ENCODE measurements at regions not wholly inside any gene's neighbourhood (a gene's known extent, or its start where the extent isn't known, plus 50 kb on each side); places are given as distances from the start of the nearest gene placed in this dataset.

GRCh38 chrX:68944211-68944610 is 115.4 kb downstream of the EFNB1 start:
- WGBS (ENCODE audit: insufficient coverage, low coverage, low lambda C conversion rate, missing lambda C conversion rate): 39% methylated on average over 2 of the region's 2 CpGs

GRCh38 chrX:68942840-68943239 is 114.0 kb downstream of the EFNB1 start:
- intact Hi-C loops (cut with DNase I): no loop called here
- WGBS (ENCODE audit: insufficient coverage, low coverage, low lambda C conversion rate, missing lambda C conversion rate): 81% methylated on average over 2 of the region's 2 CpGs
- DNase-seq (no peak), ATAC-seq (no peak)
- H3K4me1 ChIP-seq: no peaks in the 10 kb centered on the region
- H3K27ac ChIP-seq: no peak overlapping the region
- H3K9me3 ChIP-seq: no peaks in the 10 kb centered on the region
- no peaks in the 10 kb centered on the region for H3K36me3 ChIP-seq
- no peak for TF ChIP-seq POLR2A (IDR thresholded peaks at IDR 0.05)
- no peak for TF ChIP-seq CTCF (IDR thresholded peaks at IDR 0.05)
- no peaks in the 10 kb centered on the region for H3K27me3 ChIP-seq
- H3K4me3 ChIP-seq: no peak overlapping the region

More at GRCh38 chrX:68944211-68944610, 115.4 kb downstream of the EFNB1 start:
- Histone ChIP-seq H3K36me3 (no peaks in the 10 kb centered on the region), H3K27me3 (no peaks in the 10 kb centered on the region), H3K27ac (no peak overlapping the region), H3K4me3 (no peak overlapping the region), H3K4me1 (no peaks in the 10 kb centered on the region), H3K9me3 (no peaks in the 10 kb centered on the region)
- DNase-seq (no peak), ATAC-seq (no peak)
- intact Hi-C loops (cut with DNase I): no loop called here
- TF ChIP-seq CTCF (IDR thresholded peaks at IDR 0.05) (no peak), POLR2A (IDR thresholded peaks at IDR 0.05) (no peak)

- ATAC-seq: peak in 3 of 4 donors; percentile 19 to 55 (median 27)
- Histone ChIP-seq H3K4me1 (no peaks in the 10 kb centered on the region), H3K36me3 (no peaks in the 10 kb centered on the region), H3K4me3 (no peak overlapping the region), H3K9me3 (no peaks in the 10 kb centered on the region), H3K27me3 (no peaks in the 10 kb centered on the region), H3K27ac (no peak overlapping the region)
- no peak for DNase-seq
- 44% methylated on average over 6 of the region's 6 CpGs for WGBS (ENCODE audit: insufficient coverage, low coverage, low lambda C conversion rate, missing lambda C conversion rate)
- intact Hi-C loops (cut with DNase I): no loop called here
- no peak for TF ChIP-seq CTCF (IDR thresholded peaks at IDR 0.05)
- no peak for TF ChIP-seq POLR2A (IDR thresholded peaks at IDR 0.05)
These were observed 113.3 kb downstream of the EFNB1 start for GRCh38 chrX:68942104-68942503.

GRCh38 chrX:68941385-68941952 is 112.6 kb downstream of the EFNB1 start:
- Histone ChIP-seq H3K4me1 (no peaks in the 10 kb centered on the region), H3K4me3 (no peak overlapping the region), H3K9me3 (no peaks in the 10 kb centered on the region), H3K27me3 (no peaks in the 10 kb centered on the region), H3K27ac (no peak overlapping the region), H3K36me3 (no peaks in the 10 kb centered on the region)
- DNase-seq (no peak), ATAC-seq (no peak)
- TF ChIP-seq POLR2A (IDR thresholded peaks at IDR 0.05) (no peak), CTCF (IDR thresholded peaks at IDR 0.05) (no peak)
- intact Hi-C loops (cut with DNase I): no loop called here
- WGBS (ENCODE audit: insufficient coverage, low coverage, low lambda C conversion rate, missing lambda C conversion rate): 44% methylated on average over 4 of the region's 4 CpGs

GRCh38 chrX:68940601-68941000 is 111.8 kb downstream of the EFNB1 start:
- DNase-seq: no peak
- WGBS (ENCODE audit: insufficient coverage, low coverage, low lambda C conversion rate, missing lambda C conversion rate): 71% methylated on average over 7 of the region's 7 CpGs
- H3K27ac ChIP-seq: no peak overlapping the region
- TF ChIP-seq CTCF (IDR thresholded peaks at IDR 0.05): no peak
- TF ChIP-seq POLR2A (IDR thresholded peaks at IDR 0.05): no peak
- no peak for ATAC-seq
- H3K4me3 ChIP-seq: no peak overlapping the region
- intact Hi-C loops (cut with DNase I): no loop called here
- H3K27me3 ChIP-seq: no peaks in the 10 kb centered on the region
- no peaks in the 10 kb centered on the region for H3K4me1 ChIP-seq
- no peaks in the 10 kb centered on the region for H3K9me3 ChIP-seq
- no peaks in the 10 kb centered on the region for H3K36me3 ChIP-seq
